ENCODE measurements at regions not wholly inside any gene's neighbourhood (a gene's known extent, or its start where the extent isn't known, plus 50 kb on each side); places are given as distances from the start of the nearest gene placed in this dataset.
"Not testable (repeated sequence)": the region's sequence is repeated elsewhere in the genome, so short reads cannot be mapped to it uniquely, and the experiment has no call there.

GRCh38 chr6:119965900-119966299, 616.3 kb upstream of the MAN1A1 start:
- H3K36me3 Mint-ChIP-seq (ENCODE audit: low read depth), result no peaks in the 10 kb centered on the region
- H3K9me3 ChIP-seq (ENCODE audit: control insufficient read depth, low read length, poor library complexity, severe bottlenecking), result no peaks in the 10 kb centered on the region
- no peak for ATAC-seq
- DNase-seq, result no peak
- H3K4me3 Mint-ChIP-seq, result no peak overlapping the region
- no peaks in the 10 kb centered on the region for H3K27me3 Mint-ChIP-seq
- H3K4me1 Mint-ChIP-seq, result no peaks in the 10 kb centered on the region
- H3K27ac Mint-ChIP-seq, result no peak overlapping the region

DNA sequence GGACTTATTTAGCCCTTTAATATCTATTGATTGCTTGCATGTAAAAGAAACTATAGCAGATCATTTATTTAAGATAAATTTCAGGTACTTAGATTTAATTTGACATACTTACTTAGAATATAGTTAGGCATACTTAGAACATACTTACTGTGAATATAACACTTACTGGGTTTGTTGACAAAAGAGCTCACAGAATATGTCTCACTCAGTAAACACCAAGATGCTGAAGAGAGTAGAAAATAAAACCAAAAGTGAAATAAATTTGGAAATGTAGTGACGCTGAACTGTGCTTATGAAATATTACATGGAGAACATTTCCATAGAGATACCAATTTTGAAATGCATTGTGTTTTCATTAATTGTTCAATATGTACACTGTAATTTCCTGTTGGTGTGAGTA, 615.4 kb upstream of the MAN1A1 start:
- Mint-ChIP-seq H3K4me3 (no peak overlapping the region), H3K27ac (no peak overlapping the region), H3K27me3 (no peaks in the 10 kb centered on the region), H3K36me3 (ENCODE audit: low read depth) (no peaks in the 10 kb centered on the region), H3K4me1 (no peaks in the 10 kb centered on the region)
- H3K9me3 ChIP-seq (ENCODE audit: control insufficient read depth, low read length, poor library complexity, severe bottlenecking), result no peaks in the 10 kb centered on the region
- DNase-seq, result no peak
- ATAC-seq, result no peak

- Mint-ChIP-seq H3K4me1 (no peaks in the 10 kb centered on the region), H3K27ac (no peak overlapping the region)
- DNase-seq, result no peak
Measured at GRCh38 chr6:119962505-119962904, 612.9 kb upstream of the MAN1A1 start.

DNA sequence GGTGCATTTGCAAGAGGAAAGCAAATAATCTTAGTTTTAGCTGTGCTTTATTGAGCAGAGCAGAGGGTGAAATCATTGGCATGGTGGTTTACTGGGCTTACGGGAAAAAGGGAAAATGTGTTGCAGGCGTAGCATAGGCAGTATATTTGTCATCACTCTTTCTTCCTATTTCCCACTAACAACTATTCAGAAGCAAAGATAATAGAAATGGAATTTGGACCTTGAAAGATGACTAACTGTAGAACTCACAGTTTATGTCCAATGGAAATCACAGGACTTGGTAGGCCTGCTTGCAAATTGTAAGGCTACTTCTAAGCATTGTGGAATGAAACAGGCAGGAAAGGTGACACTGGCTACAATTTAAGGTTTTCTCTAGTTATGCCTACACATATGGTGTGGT, 611.9 kb upstream of the MAN1A1 start:
- H3K4me3 Mint-ChIP-seq, result no peak overlapping the region
- H3K4me1 Mint-ChIP-seq, result no peaks in the 10 kb centered on the region
- DNase-seq, result no peak
- no peak for ATAC-seq
- H3K27me3 Mint-ChIP-seq, result no peaks in the 10 kb centered on the region
- H3K27ac Mint-ChIP-seq, result no peak overlapping the region
- no peaks in the 10 kb centered on the region for H3K9me3 ChIP-seq (ENCODE audit: control insufficient read depth, low read length, poor library complexity, severe bottlenecking)
- no peaks in the 10 kb centered on the region for H3K36me3 Mint-ChIP-seq (ENCODE audit: low read depth)

More at GRCh38 chr6:119962505-119962904, 612.9 kb upstream of the MAN1A1 start:
- ATAC-seq, result no peak
- H3K36me3 Mint-ChIP-seq (ENCODE audit: low read depth), result no peaks in the 10 kb centered on the region
- H3K4me3 Mint-ChIP-seq, result no peak overlapping the region
- H3K27me3 Mint-ChIP-seq, result no peaks in the 10 kb centered on the region
- H3K9me3 ChIP-seq (ENCODE audit: control insufficient read depth, low read length, poor library complexity, severe bottlenecking), result no peaks in the 10 kb centered on the region

- no peaks in the 10 kb centered on the region for H3K4me1 Mint-ChIP-seq
- DNase-seq (no peak), ATAC-seq (no peak)
- H3K9me3 ChIP-seq (ENCODE audit: control insufficient read depth, low read length, poor library complexity, severe bottlenecking), result no peaks in the 10 kb centered on the region
- H3K36me3 Mint-ChIP-seq (ENCODE audit: low read depth), result no peaks in the 10 kb centered on the region
- H3K27me3 Mint-ChIP-seq, result no peaks in the 10 kb centered on the region
- H3K27ac Mint-ChIP-seq, result no peak overlapping the region
- H3K4me3 Mint-ChIP-seq, result no peak overlapping the region
Measured at GRCh38 chr6:119960456-119960855, 610.9 kb upstream of the MAN1A1 start.

GRCh38 chr6:119960036-119960435, 610.5 kb upstream of the MAN1A1 start:
- Mint-ChIP-seq H3K27ac (no peak overlapping the region), H3K36me3 (ENCODE audit: low read depth) (no peaks in the 10 kb centered on the region), H3K27me3 (no peaks in the 10 kb centered on the region), H3K4me1 (no peaks in the 10 kb centered on the region), H3K4me3 (no peak overlapping the region)
- ATAC-seq, result no peak
- no peak for DNase-seq
- no peaks in the 10 kb centered on the region for H3K9me3 ChIP-seq (ENCODE audit: control insufficient read depth, low read length, poor library complexity, severe bottlenecking)

- Mint-ChIP-seq H3K4me1 (no peaks in the 10 kb centered on the region), H3K27me3 (peaks cover 9% of the 10 kb centered on the region), H3K27ac (no peak overlapping the region), H3K36me3 (ENCODE audit: low read depth) (no peaks in the 10 kb centered on the region), H3K4me3 (no peak overlapping the region)
- ATAC-seq (no peak), DNase-seq (no peak)
- no peaks in the 10 kb centered on the region for H3K9me3 ChIP-seq (ENCODE audit: control insufficient read depth, low read length, poor library complexity, severe bottlenecking)
Measured at GRCh38 chr6:119957195-119957594, 607.6 kb upstream of the MAN1A1 start.

DNA sequence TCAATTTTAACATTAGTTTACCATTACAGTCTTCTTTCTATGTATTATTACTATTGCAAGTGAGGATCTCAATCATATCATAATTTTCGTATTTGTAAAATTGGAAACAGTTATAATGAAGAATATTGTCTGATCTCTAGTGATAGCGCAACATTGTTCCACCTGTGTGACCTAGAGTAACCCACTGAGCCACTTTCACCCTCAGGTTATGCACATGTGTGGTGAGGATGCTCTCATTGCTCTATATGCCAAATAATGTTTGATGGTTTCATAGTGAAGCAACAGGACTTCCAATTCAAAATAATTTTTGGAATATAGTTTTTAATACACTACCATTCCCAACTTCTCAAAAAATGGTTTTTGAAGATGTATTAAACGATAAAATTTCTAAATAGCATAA, 603.1 kb upstream of the MAN1A1 start:
- no peaks in the 10 kb centered on the region for H3K4me1 Mint-ChIP-seq
- H3K4me3 Mint-ChIP-seq, result no peak overlapping the region
- no peak overlapping the region for H3K27ac Mint-ChIP-seq
- H3K27me3 Mint-ChIP-seq, result peaks cover 9% of the 10 kb centered on the region
- H3K36me3 Mint-ChIP-seq (ENCODE audit: low read depth), result no peaks in the 10 kb centered on the region
- ATAC-seq (no peak), DNase-seq (no peak)
- no peaks in the 10 kb centered on the region for H3K9me3 ChIP-seq (ENCODE audit: control insufficient read depth, low read length, poor library complexity, severe bottlenecking)

- no peak overlapping the region for H3K27ac Mint-ChIP-seq
- H3K4me1 Mint-ChIP-seq, result no peaks in the 10 kb centered on the region
- no peak overlapping the region for H3K4me3 Mint-ChIP-seq
- ATAC-seq, result no peak
- H3K9me3 ChIP-seq (ENCODE audit: control insufficient read depth, low read length, poor library complexity, severe bottlenecking), result no peaks in the 10 kb centered on the region
- DNase-seq, result no peak
- peaks cover 9% of the 10 kb centered on the region for H3K27me3 Mint-ChIP-seq
- no peaks in the 10 kb centered on the region for H3K36me3 Mint-ChIP-seq (ENCODE audit: low read depth)
Measured at GRCh38 chr6:119950681-119951080, 601.1 kb upstream of the MAN1A1 start.

- Mint-ChIP-seq H3K27me3 (peaks cover 5% of the 10 kb centered on the region), H3K4me3 (no peak overlapping the region), H3K4me1 (no peaks in the 10 kb centered on the region), H3K36me3 (ENCODE audit: low read depth) (no peaks in the 10 kb centered on the region), H3K27ac (no peak overlapping the region)
- no peaks in the 10 kb centered on the region for H3K9me3 ChIP-seq (ENCODE audit: control insufficient read depth, low read length, poor library complexity, severe bottlenecking)
- DNase-seq (no peak), ATAC-seq (no peak)
Measured at GRCh38 chr6:119942078-119942752, 592.7 kb upstream of the MAN1A1 start.

DNA sequence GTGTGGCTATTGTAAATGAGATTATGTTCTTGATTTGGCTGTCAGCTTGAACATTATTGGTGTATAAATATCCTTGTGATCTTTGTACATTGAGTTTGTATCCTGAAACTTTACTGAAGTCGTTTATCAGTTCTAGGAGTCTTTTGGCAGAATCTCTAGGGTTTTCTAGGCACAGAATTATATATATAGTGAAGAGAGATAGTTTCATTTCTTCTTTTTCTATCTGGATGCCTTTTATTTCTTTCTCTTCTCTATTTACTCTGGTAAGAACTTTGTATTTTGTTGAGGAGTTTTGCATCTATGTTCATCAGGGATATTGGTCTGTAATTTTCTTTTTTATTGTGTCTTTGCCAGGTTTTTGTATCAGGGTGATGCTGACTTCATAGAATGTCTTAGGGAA, 589.2 kb upstream of the MAN1A1 start:
- H3K4me3 Mint-ChIP-seq, result no peak overlapping the region
- H3K27me3 Mint-ChIP-seq, result peaks cover 3% of the 10 kb centered on the region
- H3K27ac Mint-ChIP-seq, result no peak overlapping the region
- DNase-seq, result no peak
- no peaks in the 10 kb centered on the region for H3K9me3 ChIP-seq (ENCODE audit: control insufficient read depth, low read length, poor library complexity, severe bottlenecking)
- H3K36me3 Mint-ChIP-seq (ENCODE audit: low read depth), result no peaks in the 10 kb centered on the region
- ATAC-seq, result no peak
- H3K4me1 Mint-ChIP-seq, result no peaks in the 10 kb centered on the region

GRCh38 chr6:119934816-119935215, 585.3 kb upstream of the MAN1A1 start:
- ATAC-seq (no peak), DNase-seq (no peak)
- H3K27ac Mint-ChIP-seq, result no peak overlapping the region
- no peaks in the 10 kb centered on the region for H3K36me3 Mint-ChIP-seq (ENCODE audit: low read depth)
- H3K4me3 Mint-ChIP-seq, result no peak overlapping the region
- H3K27me3 Mint-ChIP-seq, result no peaks in the 10 kb centered on the region
- no peaks in the 10 kb centered on the region for H3K4me1 Mint-ChIP-seq
- H3K9me3 ChIP-seq (ENCODE audit: control insufficient read depth, low read length, poor library complexity, severe bottlenecking), result no peaks in the 10 kb centered on the region

DNA sequence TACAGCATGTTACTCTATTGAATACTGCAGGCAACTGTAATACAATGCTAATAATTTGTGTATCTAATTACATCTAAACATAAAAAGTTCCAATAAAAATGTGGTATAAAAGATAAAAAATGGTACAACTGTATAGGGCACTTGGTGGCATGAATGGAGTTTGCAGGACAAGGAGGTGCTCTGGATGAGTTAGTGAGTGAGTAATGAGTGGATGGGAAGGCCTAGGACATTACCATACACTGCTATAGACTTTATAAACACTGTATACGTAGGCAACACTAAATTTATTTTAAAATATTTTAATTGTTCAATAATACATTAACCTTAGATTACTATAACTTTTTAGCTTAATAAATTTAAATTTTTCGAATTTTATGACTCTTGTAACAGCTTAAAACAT, 579.6 kb upstream of the MAN1A1 start:
- H3K4me1 Mint-ChIP-seq, result no peaks in the 10 kb centered on the region

GRCh38 chr6:119924888-119925287, 575.3 kb upstream of the MAN1A1 start:
- not testable (repeated sequence) for H3K27me3 Mint-ChIP-seq; H3K4me3 Mint-ChIP-seq; H3K27ac Mint-ChIP-seq; H3K9me3 ChIP-seq (ENCODE audit: control insufficient read depth, low read length, poor library complexity, severe bottlenecking); H3K36me3 Mint-ChIP-seq (ENCODE audit: low read depth); ATAC-seq; DNase-seq; H3K4me1 Mint-ChIP-seq

More for the DNA sequence above, 579.6 kb upstream of the MAN1A1 start:
- ATAC-seq (no peak), DNase-seq (no peak)
- Mint-ChIP-seq H3K36me3 (ENCODE audit: low read depth) (no peaks in the 10 kb centered on the region), H3K4me3 (no peak overlapping the region), H3K27ac (no peak overlapping the region), H3K27me3 (no peaks in the 10 kb centered on the region)
- H3K9me3 ChIP-seq (ENCODE audit: control insufficient read depth, low read length, poor library complexity, severe bottlenecking), result no peaks in the 10 kb centered on the region

All from T-helper 17 cell (primary cell).